ENCODE measurements at regions not wholly inside any gene's neighbourhood (a gene's known extent, or its start where the extent isn't known, plus 50 kb on each side); places are given as distances from the start of the nearest gene placed in this dataset.

DNA sequence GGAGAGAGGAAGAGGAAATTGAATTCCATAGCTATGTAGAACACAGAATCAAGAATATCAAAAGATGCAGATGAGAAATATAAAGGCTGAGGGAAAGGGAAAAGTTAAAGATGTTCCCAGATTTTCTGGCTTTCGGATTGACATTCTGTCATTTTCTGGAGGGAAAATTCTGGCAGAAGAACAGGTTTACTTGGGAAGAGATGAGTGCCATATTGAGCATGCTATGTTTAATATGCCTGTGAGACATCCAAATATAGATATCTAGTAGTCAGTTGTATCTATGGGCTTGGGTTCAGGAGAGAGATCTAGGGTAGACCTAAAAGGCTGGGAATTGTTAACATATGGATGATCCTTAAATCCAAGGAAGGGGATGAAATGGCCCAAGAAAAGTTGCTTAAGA lies 181.9 kb upstream of the ARG1 start:
- CTCF ChIA-PET = no interaction called here
- Histone ChIP-seq H3K4me2 (replicated peaks; ENCODE audit: low read depth, low read length, poor library complexity, severe bottlenecking) (no peak overlapping the region), H3K4me1 (ENCODE audit: control insufficient read depth in 2 of 2, insufficient read depth in 2 of 2, low read length in 2 of 2) (no peaks in the 10 kb centered on the region), H4K20me1 (ENCODE audit: control insufficient read depth, insufficient read depth, low read length, poor library complexity, severe bottlenecking) (no peaks in the 10 kb centered on the region), H3K9ac (ENCODE audit: low read length) (no peak overlapping the region), H3K27ac (ENCODE audit: low read length in 2 of 2) (no peak overlapping the region), H3K79me2 (ENCODE audit: control insufficient read depth, insufficient read depth, low read length) (no peaks in the 10 kb centered on the region), H3K4me3 (ENCODE audit: control extremely low read depth in 1 of 5, extremely low read depth in 1 of 5, insufficient read depth in 1 of 5, low read depth in 2 of 5, low read length in 4 of 5) (no peak overlapping the region), H3K27me3 (replicated peaks in 1 of 4; ENCODE audit: control extremely low read depth in 1 of 4, control insufficient read depth in 3 of 4, insufficient read depth in 4 of 4, low read length in 3 of 4) (no peaks in the 10 kb centered on the region), H2AFZ (ENCODE audit: insufficient read depth, low read depth, low read length, poor library complexity, severe bottlenecking) (no peak overlapping the region), H3K36me3 (replicated peaks in 1 of 2; ENCODE audit: control extremely low read depth in 1 of 2, control insufficient read depth in 1 of 2, extremely low read depth in 1 of 2, insufficient read depth in 2 of 2, low read length in 1 of 2) (no peaks in the 10 kb centered on the region), H3K9me3 (ENCODE audit: control extremely low read depth in 1 of 3, control insufficient read depth in 2 of 3, insufficient read depth in 1 of 3, low read length in 2 of 3) (no peaks in the 10 kb centered on the region)
- no peak overlapping the region for H3K4me3 Mint-ChIP-seq
- POLR2A ChIA-PET = no interaction called here
- no peaks in the 10 kb centered on the region for H3K4me1 Mint-ChIP-seq
- no peak overlapping the region for H3K27ac Mint-ChIP-seq
- H3K27me3 Mint-ChIP-seq = peaks cover 5% of the 10 kb centered on the region
- TF ChIP-seq EZH2 (IDR thresholded peaks at IDR 0.05; ENCODE audit: borderline replicate concordance, insufficient read depth, low read depth, low read length, poor library complexity, severe bottlenecking) = no peak
- TF ChIP-seq, protein P1, sequence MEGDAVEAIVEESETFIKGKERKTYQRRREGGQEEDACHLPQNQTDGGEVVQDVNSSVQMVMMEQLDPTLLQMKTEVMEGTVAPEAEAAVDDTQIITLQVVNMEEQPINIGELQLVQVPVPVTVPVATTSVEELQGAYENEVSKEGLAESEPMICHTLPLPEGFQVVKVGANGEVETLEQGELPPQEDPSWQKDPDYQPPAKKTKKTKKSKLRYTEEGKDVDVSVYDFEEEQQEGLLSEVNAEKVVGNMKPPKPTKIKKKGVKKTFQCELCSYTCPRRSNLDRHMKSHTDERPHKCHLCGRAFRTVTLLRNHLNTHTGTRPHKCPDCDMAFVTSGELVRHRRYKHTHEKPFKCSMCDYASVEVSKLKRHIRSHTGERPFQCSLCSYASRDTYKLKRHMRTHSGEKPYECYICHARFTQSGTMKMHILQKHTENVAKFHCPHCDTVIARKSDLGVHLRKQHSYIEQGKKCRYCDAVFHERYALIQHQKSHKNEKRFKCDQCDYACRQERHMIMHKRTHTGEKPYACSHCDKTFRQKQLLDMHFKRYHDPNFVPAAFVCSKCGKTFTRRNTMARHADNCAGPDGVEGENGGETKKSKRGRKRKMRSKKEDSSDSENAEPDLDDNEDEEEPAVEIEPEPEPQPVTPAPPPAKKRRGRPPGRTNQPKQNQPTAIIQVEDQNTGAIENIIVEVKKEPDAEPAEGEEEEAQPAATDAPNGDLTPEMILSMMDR (IDR thresholded peaks at IDR 0.05) = no peak
- DNase-seq (no peak), ATAC-seq (ENCODE audit: low read depth) (no peak)
- H3K9me3 Mint-ChIP-seq (ENCODE audit: insufficient read depth) = peaks cover 4% of the 10 kb centered on the region
- 89% methylated on average over 1 of the region's 1 CpG for WGBS (ENCODE audit: insufficient coverage)
- intact Hi-C loops (cut with micrococcal nuclease) = no loop called here

DNA sequence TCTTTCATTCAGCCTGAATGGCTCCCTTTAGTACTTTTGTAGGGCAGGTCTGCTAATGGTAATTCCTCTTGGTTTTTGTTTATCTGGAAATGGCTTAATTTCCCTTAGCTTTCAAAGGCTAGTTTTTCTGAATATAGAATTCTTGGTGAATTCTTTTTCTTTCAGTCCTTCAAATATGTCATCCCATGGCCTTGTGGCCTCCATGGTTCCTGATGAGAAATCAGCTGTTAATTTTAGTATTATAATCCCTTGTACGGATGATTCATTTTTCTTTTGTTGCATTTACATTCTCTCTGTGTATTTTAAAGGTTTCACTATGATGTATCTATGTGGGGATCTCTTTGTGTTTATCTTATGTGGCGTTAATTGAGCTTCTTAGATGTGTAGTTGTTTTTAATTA lies 179.6 kb upstream of the ARG1 start:
- no peak overlapping the region for H3K4me3 ChIP-seq (ENCODE audit: control extremely low read depth in 1 of 5, extremely low read depth in 1 of 5, insufficient read depth in 1 of 5, low read depth in 2 of 5, low read length in 4 of 5)
- H3K27ac ChIP-seq (ENCODE audit: low read length in 2 of 2) = no peak overlapping the region
- no peaks in the 10 kb centered on the region for H4K20me1 ChIP-seq (ENCODE audit: control insufficient read depth, insufficient read depth, low read length, poor library complexity, severe bottlenecking)
- intact Hi-C loops (cut with micrococcal nuclease) = no loop called here
- H3K9me3 ChIP-seq (ENCODE audit: control extremely low read depth in 1 of 3, control insufficient read depth in 2 of 3, insufficient read depth in 1 of 3, low read length in 2 of 3) = no peaks in the 10 kb centered on the region
- Mint-ChIP-seq H3K9me3 (ENCODE audit: insufficient read depth) (peaks cover 4% of the 10 kb centered on the region), H3K27me3 (no peaks in the 10 kb centered on the region), H3K4me1 (no peaks in the 10 kb centered on the region), H3K4me3 (no peak overlapping the region), H3K27ac (no peak overlapping the region)
- POLR2A ChIA-PET = no interaction called here
- no peak overlapping the region for H3K9ac ChIP-seq (ENCODE audit: low read length)
- no peaks in the 10 kb centered on the region for H3K27me3 ChIP-seq (replicated peaks in 1 of 4; ENCODE audit: control extremely low read depth in 1 of 4, control insufficient read depth in 3 of 4, insufficient read depth in 4 of 4, low read length in 3 of 4)
- H2AFZ ChIP-seq (ENCODE audit: insufficient read depth, low read depth, low read length, poor library complexity, severe bottlenecking) = no peak overlapping the region
- H3K4me2 ChIP-seq (replicated peaks; ENCODE audit: low read depth, low read length, poor library complexity, severe bottlenecking) = no peak overlapping the region
- CTCF ChIA-PET = no interaction called here
- DNase-seq (no peak), ATAC-seq (ENCODE audit: low read depth) (no peak)
- no peaks in the 10 kb centered on the region for H3K79me2 ChIP-seq (ENCODE audit: control insufficient read depth, insufficient read depth, low read length)
- WGBS (ENCODE audit: insufficient coverage) = no CpG with 5 or more reads among the region's 2 CpGs
- H3K4me1 ChIP-seq (ENCODE audit: control insufficient read depth in 2 of 2, insufficient read depth in 2 of 2, low read length in 2 of 2) = no peaks in the 10 kb centered on the region
- TF ChIP-seq, protein P1 (IDR thresholded peaks at IDR 0.05) = no peak
- TF ChIP-seq EZH2 (IDR thresholded peaks at IDR 0.05; ENCODE audit: borderline replicate concordance, insufficient read depth, low read depth, low read length, poor library complexity, severe bottlenecking) = no peak
- no peaks in the 10 kb centered on the region for H3K36me3 ChIP-seq (replicated peaks in 1 of 2; ENCODE audit: control extremely low read depth in 1 of 2, control insufficient read depth in 1 of 2, extremely low read depth in 1 of 2, insufficient read depth in 2 of 2, low read length in 1 of 2)

All from B cell (primary cell).